ENCODE measurements at regions not wholly inside any gene's neighbourhood (a gene's known extent, or its start where the extent isn't known, plus 50 kb on each side); places are given as distances from the start of the nearest gene placed in this dataset.

DNA sequence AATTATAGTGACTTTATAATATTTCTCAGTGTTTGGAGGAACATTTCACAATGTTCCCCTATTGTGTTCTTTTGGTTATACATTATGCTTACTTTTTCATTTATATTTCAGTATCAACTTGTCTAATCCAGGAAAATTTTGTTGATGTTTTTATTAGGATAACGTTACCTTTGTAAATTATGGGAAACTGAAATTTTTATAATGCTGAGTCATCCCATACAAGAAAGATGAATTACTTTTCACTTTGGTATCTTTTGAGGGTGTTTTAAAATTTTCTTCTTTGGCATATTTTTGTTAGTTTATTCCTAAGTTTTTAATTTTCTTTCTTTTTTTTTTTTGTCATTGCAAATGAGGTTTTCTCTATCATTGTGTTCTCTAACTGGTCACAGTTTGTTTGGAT is 542.7 kb downstream of the SLC16A7 start:
- TF ChIP-seq POLR2A (IDR thresholded peaks at IDR 0.05; ENCODE audit: borderline replicate concordance, extremely low read depth, insufficient read depth, insufficient read length): no peak
- TF ChIP-seq, protein P1, sequence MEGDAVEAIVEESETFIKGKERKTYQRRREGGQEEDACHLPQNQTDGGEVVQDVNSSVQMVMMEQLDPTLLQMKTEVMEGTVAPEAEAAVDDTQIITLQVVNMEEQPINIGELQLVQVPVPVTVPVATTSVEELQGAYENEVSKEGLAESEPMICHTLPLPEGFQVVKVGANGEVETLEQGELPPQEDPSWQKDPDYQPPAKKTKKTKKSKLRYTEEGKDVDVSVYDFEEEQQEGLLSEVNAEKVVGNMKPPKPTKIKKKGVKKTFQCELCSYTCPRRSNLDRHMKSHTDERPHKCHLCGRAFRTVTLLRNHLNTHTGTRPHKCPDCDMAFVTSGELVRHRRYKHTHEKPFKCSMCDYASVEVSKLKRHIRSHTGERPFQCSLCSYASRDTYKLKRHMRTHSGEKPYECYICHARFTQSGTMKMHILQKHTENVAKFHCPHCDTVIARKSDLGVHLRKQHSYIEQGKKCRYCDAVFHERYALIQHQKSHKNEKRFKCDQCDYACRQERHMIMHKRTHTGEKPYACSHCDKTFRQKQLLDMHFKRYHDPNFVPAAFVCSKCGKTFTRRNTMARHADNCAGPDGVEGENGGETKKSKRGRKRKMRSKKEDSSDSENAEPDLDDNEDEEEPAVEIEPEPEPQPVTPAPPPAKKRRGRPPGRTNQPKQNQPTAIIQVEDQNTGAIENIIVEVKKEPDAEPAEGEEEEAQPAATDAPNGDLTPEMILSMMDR (IDR thresholded peaks at IDR 0.05 in 2 of 3, conservative IDR thresholded peaks at IDR 0.05 in 1 of 3; ENCODE audit: borderline replicate concordance in 1 of 3, insufficient read depth in 1 of 3, low read depth in 2 of 3, low read length in 2 of 3): no peak
- no peak for TF ChIP-seq POLR2AphosphoS5 (IDR thresholded peaks at IDR 0.05; ENCODE audit: low read depth, low read length)
- no peak for TF ChIP-seq RAD21 (IDR thresholded peaks at IDR 0.05; ENCODE audit: low read depth)
- no peak for TF ChIP-seq YY1 (IDR thresholded peaks at IDR 0.05; ENCODE audit: extremely low read depth, insufficient replicate concordance, low read depth, low read length)
- TF ChIP-seq JUND (IDR thresholded peaks at IDR 0.05): no peak
- no peak for TF ChIP-seq EZH2 (IDR thresholded peaks at IDR 0.05)
- no peak for TF ChIP-seq ZFX (IDR thresholded peaks at IDR 0.05)
- TF ChIP-seq EZH2phosphoT487 (IDR thresholded peaks at IDR 0.05; ENCODE audit: borderline replicate concordance): no peak
- no peak for TF ChIP-seq FOSL1 (IDR thresholded peaks at IDR 0.05; ENCODE audit: low read depth)
- TF ChIP-seq, protein P2, sequence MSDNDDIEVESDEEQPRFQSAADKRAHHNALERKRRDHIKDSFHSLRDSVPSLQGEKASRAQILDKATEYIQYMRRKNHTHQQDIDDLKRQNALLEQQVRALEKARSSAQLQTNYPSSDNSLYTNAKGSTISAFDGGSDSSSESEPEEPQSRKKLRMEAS (IDR thresholded peaks at IDR 0.05): no peak
- TF ChIP-seq TCF7L2 (IDR thresholded peaks at IDR 0.05; ENCODE audit: borderline replicate concordance, extremely low read depth, insufficient read depth, insufficient read length): no peak
- no peak for TF ChIP-seq EGR1 (IDR thresholded peaks at IDR 0.05; ENCODE audit: low read depth)
- no peak for TF ChIP-seq SRF (IDR thresholded peaks at IDR 0.05; ENCODE audit: low read depth)
